Karpas-422 (cell line): ENCODE measurements at regions not wholly inside any gene's neighbourhood (a gene's known extent, or its start where the extent isn't known, plus 50 kb on each side); places are given as distances from the start of the nearest gene placed in this dataset.

Experiments used
- DNase-seq: peaks from one replicate; pipeline ENCODE4 v3.0.0-alpha.2; 2015
- H2AFZ ChIP-seq: fragments of 200-600 bp; sonication (generic); 2 replicates; pipeline ENCODE4 v1.6.1; 2014; ENCODE audit warnings: antibody characterized with exemption, low read length, mixed read lengths
- H3K27ac ChIP-seq: fragments of 200-600 bp; sonication (generic); 2 replicates; pipeline ENCODE4 v1.5.1; 2014; ENCODE audit warnings: mild to moderate bottlenecking, low read length, moderate library complexity
- H3K27me3 ChIP-seq: fragments of 200-600 bp; sonication (generic); 2 replicates; pipeline ENCODE4 v1.6.1; 2014; ENCODE audit warnings: low read length, mixed read lengths
- H3K36me3 ChIP-seq: fragments of 200-600 bp; sonication (generic); 2 replicates; pipeline ENCODE4 v1.6.1; 2014; ENCODE audit warnings: low read length, mixed read lengths; ENCODE audit not compliant: insufficient read depth
- H3K4me1 ChIP-seq: fragments of 200-600 bp; sonication (generic); 2 replicates; pipeline ENCODE4 v1.6.1; 2014; ENCODE audit warnings: mild to moderate bottlenecking, low read length, mixed read lengths
- H3K4me2 ChIP-seq: fragments of 200-600 bp; sonication (generic); 2 replicates; pipeline ENCODE4 v1.6.1; 2014; ENCODE audit warnings: low read length, low read depth, mild to moderate bottlenecking; ENCODE audit not compliant: poor library complexity, severe bottlenecking
- H3K4me3 ChIP-seq: fragments of 200-600 bp; sonication (generic); 2 replicates; pipeline ENCODE4 v1.5.1; 2014; ENCODE audit warnings: mild to moderate bottlenecking, antibody characterized with exemption, low read length, mixed read lengths
- H3K79me2 ChIP-seq: fragments of 200-600 bp; sonication (generic); 2 replicates; pipeline ENCODE4 v1.6.1; 2014; ENCODE audit warnings: mild to moderate bottlenecking, low read length, mixed read lengths
- H3K9ac ChIP-seq: fragments of 200-600 bp; sonication (generic); 2 replicates; pipeline ENCODE4 v1.6.0; 2014; ENCODE audit warnings: low read length
- H3K9me2 ChIP-seq: fragments of 200-600 bp; sonication (generic), shearing (Covaris generic); replicated peaks from 2 replicates; pipeline ENCODE4 v1.6.0; 2014; ENCODE audit warnings: mild to moderate bottlenecking, low read length, moderate library complexity; ENCODE audit not compliant: insufficient read depth
- H3K9me3 ChIP-seq: fragments of 300-700, 200-600 bp; sonication (generic); 2 replicates; pipeline ENCODE4 v1.6.1; 2014; ENCODE audit warnings: low read length, mixed read lengths
- H4K20me1 ChIP-seq: fragments of 200-600 bp; sonication (generic); 2 replicates; pipeline ENCODE4 v1.6.1; 2014; ENCODE audit warnings: mild to moderate bottlenecking, antibody characterized with exemption, low read length, low read depth; ENCODE audit not compliant: insufficient read depth

DNA sequence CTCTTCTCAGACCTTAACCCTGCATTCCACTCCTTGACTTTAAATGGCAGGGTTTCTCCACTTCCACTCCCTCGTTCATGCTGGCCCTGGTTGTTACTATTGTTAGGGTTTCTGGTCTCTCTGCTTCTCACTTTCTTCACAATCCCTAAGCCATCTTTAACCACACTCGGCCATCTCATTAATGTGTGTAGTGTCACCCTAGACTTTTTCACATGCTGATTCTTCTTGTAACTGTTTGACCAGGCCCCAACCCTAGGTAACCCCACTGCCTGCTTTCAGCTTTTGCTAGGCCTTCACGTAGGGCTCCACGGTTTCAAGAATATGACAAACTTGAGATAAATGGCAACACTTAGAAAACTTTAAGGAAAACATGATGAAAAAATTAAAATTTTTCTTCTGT lies 195.1 kb downstream of the IPO8 start:
- no peaks in the 10 kb centered on the region for H3K9me2 ChIP-seq
- no peak for DNase-seq
- no peaks in the 10 kb centered on the region for H3K27me3 ChIP-seq
- no peak overlapping the region for H3K4me2 ChIP-seq
- no peak overlapping the region for H3K9ac ChIP-seq
- no peak overlapping the region for H3K27ac ChIP-seq
- H3K79me2 ChIP-seq: no peaks in the 10 kb centered on the region
- no peak overlapping the region for H2AFZ ChIP-seq
- no peak overlapping the region for H3K4me3 ChIP-seq
- H4K20me1 ChIP-seq: no peaks in the 10 kb centered on the region
- H3K9me3 ChIP-seq: no peaks in the 10 kb centered on the region
- H3K4me1 ChIP-seq: no peaks in the 10 kb centered on the region
- H3K36me3 ChIP-seq: no peaks in the 10 kb centered on the region

DNA sequence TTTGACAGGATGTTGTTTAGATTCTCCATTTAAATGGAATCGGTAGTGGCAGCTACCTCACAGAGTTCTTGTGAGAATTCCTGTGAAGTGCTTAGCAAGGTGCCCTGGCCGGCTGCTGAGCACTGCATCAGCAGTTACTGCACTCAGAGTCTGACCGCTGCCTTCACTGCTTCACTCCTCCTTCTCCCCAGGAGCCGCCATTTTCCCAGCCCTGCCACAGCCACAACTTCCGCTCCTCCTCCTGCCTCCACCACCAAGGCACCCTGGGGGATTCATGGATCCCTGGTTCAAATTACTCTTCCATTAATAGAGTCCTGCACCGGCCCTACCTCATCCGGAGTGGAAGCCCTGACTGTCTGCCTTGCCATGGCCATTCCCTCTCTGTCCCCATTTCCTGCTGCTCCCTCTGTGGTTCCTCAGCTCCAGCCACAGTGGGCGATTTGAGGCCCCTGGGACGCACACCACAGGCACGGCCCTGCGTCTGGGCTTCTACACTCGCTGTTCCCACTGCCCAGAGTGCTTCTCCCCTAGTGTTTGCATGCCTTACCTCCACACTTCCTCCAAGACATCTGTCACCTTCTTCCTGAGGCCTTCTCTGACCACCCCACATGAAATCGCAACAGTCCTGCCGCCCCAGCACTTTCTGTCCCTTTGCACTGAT lies 210.3 kb downstream of the IPO8 start:
- Histone ChIP-seq H3K9ac (no peak overlapping the region), H3K4me2 (no peak overlapping the region), H4K20me1 (no peaks in the 10 kb centered on the region), H3K36me3 (no peaks in the 10 kb centered on the region), H3K4me1 (no peaks in the 10 kb centered on the region), H3K27ac (no peak overlapping the region), H3K9me2 (no peaks in the 10 kb centered on the region), H2AFZ (no peak overlapping the region), H3K27me3 (0 out of 2 replicates have a peak, but pooled peaks cover 3% of the 10 kb centered on the region), H3K4me3 (no peak overlapping the region), H3K79me2 (no peaks in the 10 kb centered on the region), H3K9me3 (no peaks in the 10 kb centered on the region)
- no peak for DNase-seq

DNA sequence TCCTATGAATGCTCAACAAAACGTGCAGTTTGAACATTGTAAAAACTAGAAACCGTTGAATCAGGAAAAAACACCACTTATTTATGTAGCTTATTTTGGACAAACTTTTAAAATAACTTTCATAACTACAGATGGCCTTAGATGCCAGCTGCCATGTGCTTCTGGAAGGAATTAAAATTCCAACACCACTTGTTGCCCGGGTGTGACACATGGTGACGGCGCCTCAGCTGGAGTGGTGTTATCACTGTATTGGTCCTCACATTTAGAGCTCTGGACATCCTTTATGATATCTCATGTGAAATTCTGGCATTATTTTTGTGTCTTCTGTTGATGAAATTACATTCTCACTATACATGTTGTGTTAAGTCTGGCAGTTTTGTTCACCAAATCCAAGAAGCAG lies 211.0 kb downstream of the IPO8 start:
- Histone ChIP-seq H2AFZ (no peak overlapping the region), H3K9me2 (no peaks in the 10 kb centered on the region), H3K9me3 (no peaks in the 10 kb centered on the region), H3K79me2 (no peaks in the 10 kb centered on the region), H3K4me2 (no peak overlapping the region), H4K20me1 (no peaks in the 10 kb centered on the region), H3K36me3 (no peaks in the 10 kb centered on the region), H3K4me3 (no peak overlapping the region), H3K4me1 (no peaks in the 10 kb centered on the region), H3K27ac (no peak overlapping the region), H3K27me3 (0 out of 2 replicates have a peak, but pooled peaks cover 3% of the 10 kb centered on the region), H3K9ac (no peak overlapping the region)
- no peak for DNase-seq

DNA sequence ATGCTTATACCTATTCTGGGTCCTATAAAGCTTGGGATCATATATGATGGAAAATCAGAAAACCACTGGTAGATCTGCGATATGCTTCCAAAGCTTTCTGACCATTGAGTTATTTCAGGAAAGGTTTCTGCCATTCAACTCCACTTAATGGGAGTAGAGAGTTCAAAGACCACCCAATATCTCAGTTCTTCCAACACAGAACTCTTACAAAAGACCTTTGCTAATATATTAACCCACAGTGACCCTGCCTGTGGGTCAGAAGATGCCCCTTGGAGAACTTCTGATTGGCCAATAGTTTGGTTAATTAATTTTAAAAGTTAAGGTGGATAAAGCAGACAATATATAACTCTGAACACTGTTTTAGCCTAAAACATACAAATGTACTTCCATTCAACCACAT lies 213.0 kb downstream of the IPO8 start:
- no peaks in the 10 kb centered on the region for H3K36me3 ChIP-seq
- no peak overlapping the region for H3K27ac ChIP-seq
- no peak overlapping the region for H3K9ac ChIP-seq
- H3K4me1 ChIP-seq: no peaks in the 10 kb centered on the region
- no peaks in the 10 kb centered on the region for H3K9me2 ChIP-seq
- H2AFZ ChIP-seq: no peak overlapping the region
- H4K20me1 ChIP-seq: no peaks in the 10 kb centered on the region
- H3K27me3 ChIP-seq: 0 out of 2 replicates have a peak, but pooled peaks cover 3% of the 10 kb centered on the region
- H3K4me2 ChIP-seq: no peak overlapping the region
- H3K79me2 ChIP-seq: no peaks in the 10 kb centered on the region
- no peaks in the 10 kb centered on the region for H3K9me3 ChIP-seq
- no peak for DNase-seq
- no peak overlapping the region for H3K4me3 ChIP-seq

DNA sequence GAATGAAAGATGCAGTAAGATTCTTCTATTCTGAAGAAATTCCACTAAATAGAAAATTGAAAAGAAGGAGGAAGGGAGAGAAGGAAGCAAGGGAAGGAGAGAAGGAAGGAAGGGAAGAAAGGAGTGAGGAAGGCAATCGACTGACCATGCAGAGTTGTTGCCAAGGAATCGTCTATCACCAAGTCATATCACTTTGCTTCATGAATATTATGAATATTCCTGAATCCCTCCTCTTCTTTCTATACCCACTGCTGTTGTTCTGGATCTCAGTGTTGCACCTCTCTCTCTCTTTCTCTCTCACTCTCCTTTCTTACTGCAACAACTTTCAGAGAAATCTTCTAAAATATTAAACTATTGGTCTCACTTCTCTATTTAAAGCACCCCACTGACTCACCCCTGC lies 222.4 kb downstream of the IPO8 start:
- Histone ChIP-seq H2AFZ (no peak overlapping the region), H3K4me1 (no peaks in the 10 kb centered on the region), H3K4me3 (no peak overlapping the region), H3K27ac (no peak overlapping the region), H3K79me2 (no peaks in the 10 kb centered on the region), H3K9ac (no peak overlapping the region), H3K4me2 (no peak overlapping the region), H3K27me3 (no peaks in the 10 kb centered on the region), H3K36me3 (no peaks in the 10 kb centered on the region), H4K20me1 (no peaks in the 10 kb centered on the region), H3K9me3 (no peaks in the 10 kb centered on the region), H3K9me2 (no peaks in the 10 kb centered on the region)
- no peak for DNase-seq

DNA sequence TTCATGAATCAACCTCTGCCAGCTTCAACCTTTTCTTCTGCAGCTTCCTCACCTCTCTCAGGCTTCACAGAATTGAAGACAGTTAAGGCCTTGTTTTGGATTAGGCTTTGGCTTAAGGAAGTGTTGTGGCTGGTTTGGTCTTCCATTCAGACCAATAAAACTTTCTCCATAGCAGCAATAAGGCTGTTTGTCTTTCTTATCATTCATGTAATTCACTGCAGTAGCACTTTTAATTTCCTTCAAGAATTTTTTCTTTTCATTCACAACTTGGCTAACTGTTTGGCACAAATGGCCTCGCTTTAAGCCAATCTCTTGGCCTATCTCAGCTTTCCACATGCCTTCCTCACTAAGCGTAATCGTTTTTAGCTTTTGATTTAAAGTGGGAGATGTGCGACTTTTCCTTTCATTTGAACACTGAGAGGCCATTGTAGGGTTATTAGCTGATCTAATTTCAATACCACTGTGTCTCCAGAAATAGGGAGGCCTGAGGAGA lies 229.5 kb downstream of the IPO8 start:
- DNase-seq: no peak
- Histone ChIP-seq H3K9me2 (no peaks in the 10 kb centered on the region), H3K36me3 (no peaks in the 10 kb centered on the region), H3K27me3 (no peaks in the 10 kb centered on the region), H3K27ac (no peak overlapping the region), H2AFZ (no peak overlapping the region), H3K79me2 (no peaks in the 10 kb centered on the region), H4K20me1 (no peaks in the 10 kb centered on the region), H3K4me3 (no peak overlapping the region), H3K4me1 (no peaks in the 10 kb centered on the region), H3K9ac (no peak overlapping the region), H3K9me3 (no peaks in the 10 kb centered on the region), H3K4me2 (no peak overlapping the region)

DNA sequence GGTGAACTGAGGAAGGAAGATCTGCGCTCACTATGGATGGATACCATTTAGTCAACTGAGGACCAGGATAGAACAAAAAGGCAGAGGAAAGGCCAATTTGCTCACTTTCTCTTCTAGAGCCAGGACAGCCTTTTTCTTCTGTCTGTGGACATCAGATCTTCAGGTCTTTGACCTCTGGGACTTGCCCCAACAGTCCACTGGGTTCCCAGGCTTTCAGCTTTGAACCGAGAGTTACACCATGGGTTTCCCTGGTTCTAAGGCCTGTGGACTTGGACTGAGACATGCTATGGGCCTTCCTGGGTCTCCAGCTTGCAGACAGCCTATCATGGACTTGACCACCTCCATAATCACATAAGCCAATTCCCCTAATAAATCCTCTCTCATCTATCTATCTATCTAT lies 232.0 kb downstream of the IPO8 start:
- H2AFZ ChIP-seq: no peak overlapping the region
- H3K9ac ChIP-seq: no peak overlapping the region
- H3K9me3 ChIP-seq: no peaks in the 10 kb centered on the region
- H4K20me1 ChIP-seq: no peaks in the 10 kb centered on the region
- no peak overlapping the region for H3K4me2 ChIP-seq
- no peaks in the 10 kb centered on the region for H3K79me2 ChIP-seq
- H3K27ac ChIP-seq: no peak overlapping the region
- no peak overlapping the region for H3K4me3 ChIP-seq
- H3K4me1 ChIP-seq: no peaks in the 10 kb centered on the region
- no peaks in the 10 kb centered on the region for H3K36me3 ChIP-seq
- no peaks in the 10 kb centered on the region for H3K9me2 ChIP-seq
- DNase-seq: no peak
- no peaks in the 10 kb centered on the region for H3K27me3 ChIP-seq

DNA sequence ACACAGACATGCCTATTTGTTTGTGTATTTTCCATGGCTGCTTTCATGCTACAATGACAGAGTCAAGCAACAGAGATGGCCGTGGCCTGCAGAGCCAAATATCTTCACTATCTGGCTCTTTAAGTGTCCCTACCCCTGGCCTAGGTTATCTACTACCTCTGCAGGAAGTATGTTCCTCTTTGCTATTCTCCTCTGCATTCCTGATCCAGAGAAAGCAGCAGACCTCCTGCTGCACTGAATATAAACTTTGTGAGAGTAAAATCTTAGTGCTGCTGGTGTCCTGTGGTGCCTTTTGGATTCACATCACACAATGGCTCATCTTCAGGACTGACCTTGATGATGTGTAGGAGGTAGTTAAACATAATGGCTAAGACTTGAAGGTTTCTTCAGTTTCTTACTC lies 233.4 kb downstream of the IPO8 start:
- Histone ChIP-seq H4K20me1 (no peaks in the 10 kb centered on the region), H3K27ac (no peak overlapping the region), H3K79me2 (no peaks in the 10 kb centered on the region), H3K4me3 (no peak overlapping the region), H3K4me2 (no peak overlapping the region), H3K9ac (no peak overlapping the region), H3K9me2 (no peaks in the 10 kb centered on the region), H3K27me3 (no peaks in the 10 kb centered on the region), H3K36me3 (no peaks in the 10 kb centered on the region), H3K9me3 (0 out of 2 replicates have a peak, but pooled peaks cover 3% of the 10 kb centered on the region), H3K4me1 (no peaks in the 10 kb centered on the region), H2AFZ (no peak overlapping the region)
- DNase-seq: no peak
